Thyroid gland (tissue), 4 donors: ENCODE measurements at regions not wholly inside any gene's neighbourhood (a gene's known extent, or its start where the extent isn't known, plus 50 kb on each side); places are given as distances from the start of the nearest gene placed in this dataset.
"Not testable (repeated sequence)": the region's sequence is repeated elsewhere in the genome, so short reads cannot be mapped to it uniquely, and the experiment has no call there.

Experiments
- CTCF ChIP-seq, 6 experiments: fragments of 200-600 bp in 3 of 6; fragments of 450-650 bp in 3 of 6; sonication (generic) in 3 of 6; IDR thresholded peaks; one replicate each; pipeline ENCODE4 v1.5.1; 2016 to 2019; ENCODE audit warnings: antibody characterized with exemption in 6 of 6, mild to moderate bottlenecking in 2 of 6, inconsistent platforms in 1 of 6, moderate library complexity in 1 of 6
- POLR2A ChIP-seq, 2 donors: fragments of 450-650 bp; IDR thresholded peaks; one replicate each; pipeline ENCODE4 v1.6.1; 2017; ENCODE audit warnings: antibody characterized with exemption in 2 of 2, mild to moderate bottlenecking in 2 of 2, moderate library complexity in 1 of 2

GRCh38 chr9:41059603-41060002, 68.9 kb downstream of the FOXD4L6 start:
- not testable (repeated sequence) for TF ChIP-seq CTCF, POLR2A (IDR thresholded peaks at IDR 0.05)
